Superior temporal gyrus (tissue), 1 donor: ENCODE measurements at regions not wholly inside any gene's neighbourhood (a gene's known extent, or its start where the extent isn't known, plus 50 kb on each side); places are given as distances from the start of the nearest gene placed in this dataset.

Experiments used
- DNase-seq: peaks from one replicate; pipeline ENCODE4 v3.0.0-alpha.2; 2016; ENCODE audit errors: extremely low spot score

DNA sequence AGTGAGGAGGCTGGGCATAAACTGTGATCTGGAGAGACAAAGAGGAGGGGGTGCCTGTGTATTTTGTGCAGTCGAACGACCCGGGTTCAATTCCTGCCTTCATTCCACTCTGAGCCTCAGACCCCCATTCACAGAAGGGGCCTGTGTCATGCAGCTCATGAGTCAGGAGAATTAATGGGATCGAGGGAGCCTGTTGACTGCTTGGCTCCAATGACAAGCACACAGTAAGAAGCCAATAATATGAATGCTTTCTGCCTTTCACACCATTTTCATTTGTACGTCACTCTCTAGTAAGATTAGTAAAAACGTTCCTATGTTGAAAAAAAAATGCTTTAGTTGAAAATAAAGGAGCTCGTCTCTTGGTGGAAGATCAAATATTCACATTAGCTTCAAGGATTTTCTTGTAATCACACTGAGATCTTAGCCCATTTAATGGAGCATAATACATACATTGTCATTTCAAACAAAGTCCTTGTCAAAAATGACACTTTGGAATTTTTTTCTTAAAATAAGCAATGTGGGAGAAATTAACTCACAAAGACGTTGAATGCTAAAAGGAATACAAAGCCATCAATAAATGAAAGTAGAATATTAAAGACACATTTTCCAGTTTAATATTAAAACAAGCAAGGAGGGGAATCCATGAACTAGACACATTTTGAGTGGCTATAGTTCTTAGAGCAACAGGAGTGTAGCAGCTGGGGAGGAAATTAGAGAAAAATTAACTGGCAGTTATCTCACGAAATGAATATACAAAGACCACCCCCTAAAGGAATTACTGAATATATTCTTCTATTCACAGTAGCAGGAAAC, 246.7 kb upstream of the AFDN start:
- DNase-seq = no peak

GRCh38 chr6:167580619-167580911, 246.1 kb upstream of the AFDN start:
- no peak for DNase-seq

GRCh38 chr6:167581637-167582036, 245.1 kb upstream of the AFDN start:
- DNase-seq = no peak

- no peak for DNase-seq
These were observed 243.3 kb upstream of the AFDN start for GRCh38 chr6:167583412-167583811.

- DNase-seq = peak; percentile 72
These were observed 238.4 kb upstream of the AFDN start for GRCh38 chr6:167588181-167588919.

GRCh38 chr6:167588920-167589614, 237.6 kb upstream of the AFDN start:
- DNase-seq = no peak

DNA sequence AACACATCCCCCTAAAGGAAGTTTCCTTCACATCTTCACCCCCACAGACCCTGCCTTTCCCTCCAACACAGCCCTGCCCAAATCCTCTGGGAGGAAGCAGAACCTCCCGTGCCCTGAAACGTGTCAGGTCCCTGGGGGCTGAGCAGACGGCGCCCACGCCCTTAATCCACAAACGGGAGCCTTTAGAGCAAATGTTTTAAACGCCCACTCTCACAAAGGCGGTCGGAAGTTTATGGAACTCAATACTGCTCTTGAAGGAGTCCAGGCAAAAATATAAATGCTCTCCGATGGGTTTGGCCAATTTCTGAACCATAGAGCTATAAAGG, 237.1 kb upstream of the AFDN start:
- no peak for DNase-seq

DNA sequence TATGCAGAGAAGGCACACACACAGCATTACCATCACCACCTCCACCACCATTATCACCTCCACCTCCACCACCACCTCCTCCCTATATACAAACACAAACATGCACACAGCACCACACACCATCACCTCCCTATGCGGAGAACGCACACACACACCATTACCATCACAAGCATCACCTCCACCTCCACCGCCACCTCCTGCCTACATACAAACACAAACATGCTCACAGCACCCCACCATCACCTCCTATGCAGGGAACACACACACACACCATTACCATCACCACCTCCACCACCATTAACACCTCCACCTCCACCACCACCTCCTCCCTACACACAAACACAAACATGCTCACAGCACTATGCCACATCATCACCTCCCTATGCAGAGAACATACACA, 236.5 kb upstream of the AFDN start:
- DNase-seq = no peak
